ENCODE measurements at regions not wholly inside any gene's neighbourhood (a gene's known extent, or its start where the extent isn't known, plus 50 kb on each side); places are given as distances from the start of the nearest gene placed in this dataset.

DNA sequence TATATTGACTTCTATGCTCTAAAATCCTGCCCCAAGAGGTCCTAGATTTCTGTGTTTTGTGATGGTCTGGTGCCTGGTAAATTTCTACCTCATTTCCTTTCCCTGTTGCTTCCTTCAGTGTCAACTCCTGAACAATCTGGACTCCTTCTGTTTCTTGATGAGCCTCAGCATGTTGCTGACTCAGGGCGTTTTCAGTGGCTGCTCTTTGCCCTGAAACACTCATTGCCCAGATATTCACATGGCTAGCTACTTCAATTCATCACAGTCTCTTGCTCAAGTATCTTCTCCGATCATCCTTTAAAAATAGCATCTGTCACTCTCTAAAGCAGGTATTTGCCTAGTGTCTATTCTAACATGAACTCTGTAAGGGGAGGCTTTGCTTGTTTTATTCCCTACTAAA lies 526.3 kb upstream of the RAG2 start:
- no peaks in the 10 kb centered on the region for H3K36me3 ChIP-seq
- no peaks in the 10 kb centered on the region for H3K9me3 ChIP-seq (ENCODE audit: low read depth)
- no peak overlapping the region for H3K4me3 ChIP-seq
- peaks cover 6% of the 10 kb centered on the region for H3K4me1 ChIP-seq (ENCODE audit: low read depth)
- H3K27me3 ChIP-seq = no peaks in the 10 kb centered on the region
- TF ChIP-seq, protein P1, sequence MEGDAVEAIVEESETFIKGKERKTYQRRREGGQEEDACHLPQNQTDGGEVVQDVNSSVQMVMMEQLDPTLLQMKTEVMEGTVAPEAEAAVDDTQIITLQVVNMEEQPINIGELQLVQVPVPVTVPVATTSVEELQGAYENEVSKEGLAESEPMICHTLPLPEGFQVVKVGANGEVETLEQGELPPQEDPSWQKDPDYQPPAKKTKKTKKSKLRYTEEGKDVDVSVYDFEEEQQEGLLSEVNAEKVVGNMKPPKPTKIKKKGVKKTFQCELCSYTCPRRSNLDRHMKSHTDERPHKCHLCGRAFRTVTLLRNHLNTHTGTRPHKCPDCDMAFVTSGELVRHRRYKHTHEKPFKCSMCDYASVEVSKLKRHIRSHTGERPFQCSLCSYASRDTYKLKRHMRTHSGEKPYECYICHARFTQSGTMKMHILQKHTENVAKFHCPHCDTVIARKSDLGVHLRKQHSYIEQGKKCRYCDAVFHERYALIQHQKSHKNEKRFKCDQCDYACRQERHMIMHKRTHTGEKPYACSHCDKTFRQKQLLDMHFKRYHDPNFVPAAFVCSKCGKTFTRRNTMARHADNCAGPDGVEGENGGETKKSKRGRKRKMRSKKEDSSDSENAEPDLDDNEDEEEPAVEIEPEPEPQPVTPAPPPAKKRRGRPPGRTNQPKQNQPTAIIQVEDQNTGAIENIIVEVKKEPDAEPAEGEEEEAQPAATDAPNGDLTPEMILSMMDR (IDR thresholded peaks at IDR 0.05; ENCODE audit: low read depth, low read length) = no peak
- H3K27ac ChIP-seq = no peak overlapping the region
- DNase-seq (ENCODE audit: low read depth in 1 of 2, low spot score in 1 of 2) = peak in 1 of 2 donors; percentile 9

DNA sequence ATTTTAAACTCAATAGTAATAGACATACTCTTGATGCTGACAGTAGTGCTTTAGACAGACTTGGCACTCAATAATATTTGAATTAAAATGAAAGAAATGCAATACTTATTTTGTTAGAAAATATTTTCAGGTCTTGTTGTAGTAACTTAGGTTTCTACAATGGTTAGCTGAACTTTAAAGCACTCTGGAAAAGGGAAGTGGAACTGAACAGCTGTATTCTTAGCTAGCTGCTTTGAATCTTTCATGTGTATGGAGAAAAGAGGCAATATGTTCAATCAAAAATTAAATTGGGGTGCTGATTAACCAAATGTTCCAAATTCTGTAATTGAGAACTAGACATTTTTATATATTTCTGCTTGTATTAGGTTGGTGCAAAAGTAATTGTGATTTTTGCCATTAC lies 517.9 kb upstream of the RAG2 start:
- TF ChIP-seq, protein P1 (IDR thresholded peaks at IDR 0.05; ENCODE audit: low read depth, low read length) = no peak
- DNase-seq (ENCODE audit: low read depth in 1 of 2, low spot score in 1 of 2) = no peak
- Histone ChIP-seq H3K27ac (no peak overlapping the region), H3K27me3 (no peaks in the 10 kb centered on the region), H3K9me3 (ENCODE audit: low read depth) (no peaks in the 10 kb centered on the region), H3K36me3 (no peaks in the 10 kb centered on the region), H3K4me3 (no peak overlapping the region), H3K4me1 (ENCODE audit: low read depth) (no peaks in the 10 kb centered on the region)

GRCh38 chr11:37110385-37110784 lies 512.3 kb upstream of the RAG2 start:
- TF ChIP-seq, protein P1 (IDR thresholded peaks at IDR 0.05; ENCODE audit: low read depth, low read length) = no peak
- Histone ChIP-seq H3K27me3 (no peaks in the 10 kb centered on the region), H3K36me3 (no peaks in the 10 kb centered on the region), H3K4me1 (ENCODE audit: low read depth) (no peaks in the 10 kb centered on the region), H3K9me3 (ENCODE audit: low read depth) (no peaks in the 10 kb centered on the region), H3K4me3 (no peak overlapping the region), H3K27ac (no peak overlapping the region)
- DNase-seq (ENCODE audit: low read depth in 1 of 2, low spot score in 1 of 2) = peak in 1 of 2 donors; percentile 31

GRCh38 chr11:37109286-37109585 lies 511.2 kb upstream of the RAG2 start:
- TF ChIP-seq, protein P1 (IDR thresholded peaks at IDR 0.05; ENCODE audit: low read depth, low read length) = no peak
- DNase-seq (ENCODE audit: low read depth in 1 of 2, low spot score in 1 of 2) = no peak
- Histone ChIP-seq H3K36me3 (no peaks in the 10 kb centered on the region), H3K4me1 (ENCODE audit: low read depth) (no peaks in the 10 kb centered on the region), H3K9me3 (ENCODE audit: low read depth) (no peaks in the 10 kb centered on the region), H3K4me3 (no peak overlapping the region), H3K27me3 (no peaks in the 10 kb centered on the region), H3K27ac (no peak overlapping the region)

- Histone ChIP-seq H3K4me3 (no peak overlapping the region), H3K4me1 (ENCODE audit: low read depth) (no peaks in the 10 kb centered on the region), H3K27ac (peak overlapping the region; percentile 49), H3K36me3 (no peaks in the 10 kb centered on the region), H3K27me3 (no peaks in the 10 kb centered on the region), H3K9me3 (ENCODE audit: low read depth) (no peaks in the 10 kb centered on the region)
- TF ChIP-seq, protein P1 (IDR thresholded peaks at IDR 0.05; ENCODE audit: low read depth, low read length) = no peak
- DNase-seq (ENCODE audit: low read depth in 1 of 2, low spot score in 1 of 2) = peak in 1 of 2 donors; percentile 71
These were observed 510.6 kb upstream of the RAG2 start for GRCh38 chr11:37108436-37109285.
